ENCODE measurements at regions not wholly inside any gene's neighbourhood (a gene's known extent, or its start where the extent isn't known, plus 50 kb on each side); places are given as distances from the start of the nearest gene placed in this dataset.

- Histone ChIP-seq H3K4me2 (ENCODE audit: low read length) (no peak overlapping the region), H3K9me2 (ENCODE audit: insufficient read depth) (no peaks in the 10 kb centered on the region), H2AFZ (ENCODE audit: low read depth, low read length, poor library complexity, severe bottlenecking) (no peak overlapping the region), H3K27me3 (ENCODE audit: insufficient read depth, low read length) (peaks cover 63% of the 10 kb centered on the region), H3K4me3 (replicated peaks in 1 of 2; ENCODE audit: low read depth in 1 of 2, low read length in 2 of 2) (no peak overlapping the region), H3K9ac (ENCODE audit: low read length) (no peak overlapping the region), H3K36me3 (ENCODE audit: control insufficient read depth in 1 of 2, insufficient read depth in 2 of 2, low read length in 2 of 2) (no peaks in the 10 kb centered on the region), H3K9me3 (ENCODE audit: control insufficient read depth in 1 of 2, insufficient read depth in 1 of 2, low read depth in 1 of 2, low read length in 2 of 2) (no peaks in the 10 kb centered on the region), H4K20me1 (ENCODE audit: insufficient read depth) (no peaks in the 10 kb centered on the region), H3K27ac (ENCODE audit: low read depth, low read length) (no peak overlapping the region), H3K4me1 (ENCODE audit: control insufficient read depth in 1 of 2, insufficient read depth in 2 of 2, low read length in 2 of 2) (no peaks in the 10 kb centered on the region), H3K79me2 (ENCODE audit: insufficient read depth, low read length) (no peaks in the 10 kb centered on the region)
- ChIA-PET POLR2A (no interaction called here), CTCF (no interaction called here), RAD21 (ENCODE audit: low non-redundant PET in 1 of 2, low total read pairs in 2 of 2, uncharacterized antibody in 2 of 2, unreplicated experiment in 2 of 2) (no interaction called here)
- DNase-seq (ENCODE audit: low read depth, low spot score) (no peak), ATAC-seq (peak; percentile 30; the same call in 1 of the 2 replicates)
- no TSS peak for BruUV-seq (replicated peaks)
- intact Hi-C loops (cut with micrococcal nuclease): no loop called here
- TF ChIP-seq CBX3 (IDR thresholded peaks at IDR 0.05; ENCODE audit: low read depth) (no peak), RAD21 (IDR thresholded peaks at IDR 0.05; ENCODE audit: low read depth) (peak; percentile 13; the same call in 1 of the 2 replicates)
Observed at GRCh38 chr14:95614349-95614748, 71.9 kb upstream of the TCL1B start.

- Histone ChIP-seq H3K9me3 (ENCODE audit: control insufficient read depth in 1 of 2, insufficient read depth in 1 of 2, low read depth in 1 of 2, low read length in 2 of 2) (no peaks in the 10 kb centered on the region), H3K9me2 (ENCODE audit: insufficient read depth) (no peaks in the 10 kb centered on the region), H4K20me1 (ENCODE audit: insufficient read depth) (no peaks in the 10 kb centered on the region), H3K4me1 (ENCODE audit: control insufficient read depth in 1 of 2, insufficient read depth in 2 of 2, low read length in 2 of 2) (no peaks in the 10 kb centered on the region), H3K27ac (ENCODE audit: low read depth, low read length) (no peak overlapping the region), H2AFZ (ENCODE audit: low read depth, low read length, poor library complexity, severe bottlenecking) (no peak overlapping the region), H3K9ac (ENCODE audit: low read length) (no peak overlapping the region), H3K36me3 (ENCODE audit: control insufficient read depth in 1 of 2, insufficient read depth in 2 of 2, low read length in 2 of 2) (no peaks in the 10 kb centered on the region), H3K4me2 (ENCODE audit: low read length) (no peak overlapping the region), H3K79me2 (ENCODE audit: insufficient read depth, low read length) (no peaks in the 10 kb centered on the region), H3K27me3 (ENCODE audit: insufficient read depth, low read length) (peaks cover 47% of the 10 kb centered on the region), H3K4me3 (replicated peaks in 1 of 2; ENCODE audit: low read depth in 1 of 2, low read length in 2 of 2) (no peak overlapping the region)
- intact Hi-C loops (cut with micrococcal nuclease): no loop called here
- no peak for ATAC-seq
- CTCF ChIA-PET: no interaction called here
- TF ChIP-seq MAX (IDR thresholded peaks at IDR 0.05) (no peak), EGR1 (IDR thresholded peaks at IDR 0.05; ENCODE audit: low read depth) (no peak), POLR2A (IDR thresholded peaks at IDR 0.05; ENCODE audit: borderline replicate concordance, extremely low read depth, insufficient read depth, insufficient read length) (no peak)
- no peak for DNase-seq (ENCODE audit: low read depth, low spot score)
- no TSS peak for BruUV-seq (replicated peaks)
- RAD21 ChIA-PET (ENCODE audit: low non-redundant PET in 1 of 2, low total read pairs in 2 of 2, uncharacterized antibody in 2 of 2, unreplicated experiment in 2 of 2): no interaction called here
- POLR2A ChIA-PET: no interaction called here
Observed at GRCh38 chr14:95616745-95617144, 69.5 kb upstream of the TCL1B start.
